HT-29 (cell line): ENCODE measurements at regions not wholly inside any gene's neighbourhood (a gene's known extent, or its start where the extent isn't known, plus 50 kb on each side); places are given as distances from the start of the nearest gene placed in this dataset.

Experiments
- DNase-seq: peaks from one replicate; pipeline ENCODE4 v3.0.0-alpha.2; 2015; ENCODE audit warnings: low spot score

- DNase-seq = peak; percentile 53
Observed at GRCh38 chr3:39000008-39000450, 51.7 kb downstream of the SCN11A start.

DNA sequence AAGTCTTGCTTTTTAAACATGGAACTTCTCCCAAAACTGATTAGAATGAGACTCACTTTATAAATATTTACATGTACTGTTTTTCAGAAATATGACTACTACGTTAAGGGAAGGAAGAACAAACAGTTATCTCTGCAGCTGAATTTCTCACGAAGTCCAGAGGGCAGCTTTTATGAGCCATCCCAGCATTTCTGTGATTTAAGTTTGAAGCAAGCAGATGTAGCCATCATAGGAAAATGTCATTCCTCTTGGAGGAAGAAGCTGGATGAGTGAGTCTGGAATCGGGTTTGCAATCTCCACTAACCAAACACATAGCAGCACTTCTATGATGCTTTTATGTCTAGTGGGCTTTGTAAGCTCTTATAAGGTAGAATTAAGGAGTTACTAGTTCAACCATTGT is 53.7 kb downstream of the SCN11A start:
- no peak for DNase-seq

GRCh38 chr3:38996193-38996592 is 55.6 kb downstream of the SCN11A start:
- no peak for DNase-seq

GRCh38 chr3:38994251-38994650 is 57.5 kb downstream of the SCN11A start:
- DNase-seq = no peak

- DNase-seq = no peak
Observed at GRCh38 chr3:38992117-38992760, 59.5 kb downstream of the SCN11A start.

GRCh38 chr3:38990621-38991020 is 61.1 kb downstream of the SCN11A start:
- DNase-seq = no peak

- no peak for DNase-seq
Observed at GRCh38 chr3:38989917-38990510, 61.7 kb downstream of the SCN11A start.

- DNase-seq = no peak
Observed at GRCh38 chr3:38988955-38989354, 62.8 kb downstream of the SCN11A start.

DNA sequence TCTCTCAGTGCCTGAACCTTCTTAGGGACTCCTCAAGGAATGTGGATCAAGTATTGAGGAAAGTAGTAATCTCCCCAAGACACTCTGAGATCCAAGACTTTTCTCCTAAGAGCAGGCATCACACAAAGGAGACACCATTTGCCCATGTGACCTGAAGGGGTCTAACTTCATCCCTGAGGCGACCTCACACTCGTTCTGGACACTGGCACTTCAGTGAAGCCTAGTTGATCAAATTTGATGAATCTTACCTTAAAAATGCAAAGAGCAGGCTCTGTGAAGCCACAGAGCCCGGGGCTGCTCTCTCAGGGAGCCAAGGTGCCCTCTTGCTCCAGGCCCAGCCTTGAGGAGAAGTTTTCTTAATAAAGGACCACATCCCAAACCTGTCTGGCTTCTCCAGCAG is 64.3 kb downstream of the SCN11A start:
- DNase-seq = no peak

DNA sequence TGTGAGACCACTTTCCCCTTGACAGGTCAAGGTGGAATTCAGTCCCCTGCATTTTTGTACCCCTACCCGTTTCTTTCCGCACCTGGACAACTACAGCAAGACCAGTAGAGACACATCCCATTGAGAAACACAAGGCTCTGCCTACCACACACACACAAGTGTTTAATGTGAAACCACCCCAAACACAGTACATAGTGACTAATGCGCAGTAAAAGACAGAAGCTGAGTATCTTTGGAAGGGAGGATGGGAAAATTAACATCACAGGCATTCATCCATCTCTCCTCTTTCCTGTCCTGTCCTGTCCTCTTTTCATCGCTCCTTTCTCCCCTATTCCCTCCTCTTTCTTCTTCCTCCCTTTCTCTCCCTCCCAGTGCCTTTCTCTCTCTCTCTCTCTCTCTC is 64.8 kb downstream of the SCN11A start:
- no peak for DNase-seq

DNA sequence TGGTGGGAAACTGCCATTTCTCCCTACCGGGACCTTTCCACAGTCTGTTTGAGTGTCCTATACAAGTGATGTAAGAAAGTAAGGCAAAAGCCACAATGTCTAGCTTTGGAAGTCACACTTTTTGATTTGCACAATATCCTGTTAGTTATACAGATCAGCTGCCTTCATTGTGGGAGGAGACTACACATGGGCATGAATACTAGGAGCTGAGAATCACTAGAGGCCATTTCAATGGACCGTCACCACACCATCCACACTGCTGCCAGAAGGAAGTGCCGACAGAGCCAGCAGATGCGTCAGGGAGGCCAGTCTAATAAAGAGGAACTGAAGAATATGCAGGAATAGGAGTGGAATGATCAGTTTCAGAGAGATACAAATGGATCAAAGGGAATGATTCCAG is 65.8 kb downstream of the SCN11A start:
- no peak for DNase-seq

- no peak for DNase-seq
Observed at GRCh38 chr3:38985581-38985980, 66.2 kb downstream of the SCN11A start.

DNA sequence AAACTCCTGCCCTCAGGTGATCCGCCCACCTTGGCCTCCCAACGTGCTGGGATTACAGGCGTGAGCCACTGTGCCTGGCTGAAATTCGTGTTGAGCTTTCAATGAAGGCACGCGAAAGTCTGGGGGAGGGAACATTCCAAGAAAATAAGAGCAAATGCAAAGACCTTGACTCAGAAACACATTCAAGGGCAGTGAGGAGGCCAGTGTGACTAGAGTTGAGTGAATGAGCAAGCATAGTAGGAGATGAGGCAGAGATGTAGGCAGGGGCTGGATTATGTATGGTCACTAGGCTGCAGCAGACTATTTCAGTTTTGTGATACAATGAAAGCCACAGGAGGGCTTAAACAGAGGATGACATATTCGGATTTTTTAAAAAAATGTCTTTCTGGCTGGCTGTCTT is 67.0 kb downstream of the SCN11A start:
- no peak for DNase-seq

DNA sequence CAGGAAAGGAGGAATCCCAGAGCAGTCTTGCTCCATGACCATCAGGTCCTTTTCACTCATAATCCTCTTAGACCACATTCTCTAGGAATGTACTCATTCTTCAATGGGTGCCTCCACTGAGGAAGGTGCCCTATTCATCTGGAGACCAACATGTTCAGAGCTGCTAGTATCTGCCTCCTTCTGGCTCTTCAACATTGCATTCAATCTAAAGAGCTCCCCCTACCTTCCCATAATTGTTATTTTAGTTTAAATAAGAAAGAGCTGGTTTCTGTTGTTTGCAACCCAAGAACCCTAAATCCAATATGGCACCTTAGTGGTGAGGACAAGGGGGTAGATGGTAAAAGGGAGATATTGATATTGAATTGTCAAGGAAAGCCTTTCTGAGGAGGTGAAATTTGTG is 67.6 kb downstream of the SCN11A start:
- no peak for DNase-seq

GRCh38 chr3:38980938-38981337 is 70.8 kb downstream of the SCN11A start:
- DNase-seq = no peak

DNA sequence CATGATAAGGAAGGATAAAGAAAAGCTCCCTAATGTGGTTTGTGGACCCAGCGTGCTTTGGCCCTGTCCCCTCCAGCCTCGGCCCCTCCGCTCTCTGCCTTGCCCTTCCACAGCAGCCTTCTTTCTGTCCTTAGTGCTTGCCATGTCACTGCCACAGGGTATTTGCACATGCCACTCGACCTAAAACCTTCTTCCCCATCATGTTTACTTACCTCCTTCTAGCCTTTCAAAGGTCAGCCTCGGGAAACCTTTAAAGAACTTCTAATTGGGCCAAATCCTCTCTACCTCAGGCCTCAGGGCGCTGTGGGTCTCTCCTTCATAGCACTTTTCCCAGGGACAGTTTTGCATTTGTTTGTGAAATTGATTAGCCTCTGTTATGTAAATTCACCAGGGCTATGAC is 73.0 kb downstream of the SCN11A start:
- no peak for DNase-seq

GRCh38 chr3:38970851-38971638 is 80.7 kb downstream of the SCN11A start:
- no peak for DNase-seq

GRCh38 chr3:38969317-38970235 is 82.2 kb downstream of the SCN11A start:
- no peak for DNase-seq

DNA sequence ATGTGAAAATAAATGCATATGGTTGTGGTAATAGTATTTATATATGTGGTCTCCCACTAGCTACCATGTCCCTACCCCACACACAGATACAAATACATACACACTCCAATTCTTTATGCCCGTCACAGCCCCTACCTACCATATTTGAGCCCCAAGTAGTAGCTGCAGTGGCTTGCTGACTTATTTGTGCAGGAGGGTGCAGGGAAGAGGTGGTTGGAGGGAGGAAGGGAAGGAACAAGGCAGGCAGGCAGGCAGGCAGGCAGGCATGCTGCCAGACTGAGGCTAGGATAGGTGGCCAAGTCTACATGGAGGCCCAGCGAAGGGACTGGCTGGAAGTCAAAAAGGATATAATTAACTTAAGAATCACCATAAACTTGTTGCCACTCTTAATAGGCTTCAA is 82.9 kb downstream of the SCN11A start:
- no peak for DNase-seq

GRCh38 chr3:38968403-38968802 is 83.3 kb downstream of the SCN11A start:
- no peak for DNase-seq

- no peak for DNase-seq
Observed at GRCh38 chr3:38967693-38967989, 84.1 kb downstream of the SCN11A start.
